Hematopoietic multipotent progenitor cell treated with erythropoietin and hydrocortisone succinate and interleukin-3 and kit ligand, for 4 days (in vitro differentiated cells): ENCODE measurements at regions not wholly inside any gene's neighbourhood (a gene's known extent, or its start where the extent isn't known, plus 50 kb on each side); places are given as distances from the start of the nearest gene placed in this dataset.
A peak's percentile ranks its signal among the peaks of the same experiment; 100 is the strongest.
"Not testable (repeated sequence)": the region's sequence is repeated elsewhere in the genome, so short reads cannot be mapped to it uniquely, and the experiment has no call there.

Experiments used
- DNase-seq: peaks from one replicate; pipeline ENCODE4 v3.0.0-alpha.2; 2015

- no peak for DNase-seq
Measured at GRCh38 chr1:88519156-88519555, 164.9 kb upstream of the PKN2 start.

- DNase-seq, result no peak
Measured at GRCh38 chr1:88523854-88524528, 160.1 kb upstream of the PKN2 start.

DNA sequence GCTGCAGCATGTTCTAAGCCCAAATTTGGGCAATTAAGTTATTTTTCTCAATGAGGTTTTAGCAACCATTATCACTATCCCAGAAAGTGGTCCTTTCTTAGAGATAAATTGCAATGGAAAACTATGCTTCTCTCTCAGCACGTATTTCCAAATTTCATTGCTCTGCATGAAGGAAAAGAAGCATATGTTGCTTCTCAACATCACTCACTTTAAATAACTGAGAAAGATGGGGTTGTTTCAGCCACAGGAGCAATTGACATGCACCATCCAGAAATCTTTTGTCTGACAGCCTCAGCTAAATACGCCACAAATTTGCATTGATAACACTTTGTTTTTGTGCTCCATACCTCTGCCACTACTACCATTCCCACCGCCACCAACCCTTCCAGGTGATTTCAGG, 157.6 kb upstream of the PKN2 start:
- DNase-seq, result no peak

DNA sequence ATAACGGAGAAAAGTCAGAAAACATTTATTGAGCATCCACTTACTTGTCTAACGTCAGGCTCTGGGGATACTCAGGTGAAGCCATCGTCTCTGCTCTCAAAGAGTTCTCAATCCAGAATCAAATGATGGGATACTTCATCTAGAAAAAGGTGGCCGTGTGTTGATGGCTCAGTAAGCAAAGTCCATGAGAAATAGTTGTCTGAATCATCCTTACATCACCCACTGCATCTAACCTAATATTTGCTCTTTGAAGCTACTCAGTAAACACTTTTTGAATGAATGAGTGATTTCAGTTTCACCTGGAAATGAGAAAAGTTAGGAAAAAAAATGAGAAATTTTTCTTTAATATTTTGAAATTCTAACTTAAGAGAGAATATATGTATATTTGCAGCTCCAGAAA, 155.3 kb upstream of the PKN2 start:
- no peak for DNase-seq

GRCh38 chr1:88529581-88529980, 154.5 kb upstream of the PKN2 start:
- no peak for DNase-seq

- DNase-seq, result no peak
Measured at GRCh38 chr1:88530246-88530645, 153.8 kb upstream of the PKN2 start.

- DNase-seq, result no peak
Measured at GRCh38 chr1:88537787-88538186, 146.3 kb upstream of the PKN2 start.

DNA sequence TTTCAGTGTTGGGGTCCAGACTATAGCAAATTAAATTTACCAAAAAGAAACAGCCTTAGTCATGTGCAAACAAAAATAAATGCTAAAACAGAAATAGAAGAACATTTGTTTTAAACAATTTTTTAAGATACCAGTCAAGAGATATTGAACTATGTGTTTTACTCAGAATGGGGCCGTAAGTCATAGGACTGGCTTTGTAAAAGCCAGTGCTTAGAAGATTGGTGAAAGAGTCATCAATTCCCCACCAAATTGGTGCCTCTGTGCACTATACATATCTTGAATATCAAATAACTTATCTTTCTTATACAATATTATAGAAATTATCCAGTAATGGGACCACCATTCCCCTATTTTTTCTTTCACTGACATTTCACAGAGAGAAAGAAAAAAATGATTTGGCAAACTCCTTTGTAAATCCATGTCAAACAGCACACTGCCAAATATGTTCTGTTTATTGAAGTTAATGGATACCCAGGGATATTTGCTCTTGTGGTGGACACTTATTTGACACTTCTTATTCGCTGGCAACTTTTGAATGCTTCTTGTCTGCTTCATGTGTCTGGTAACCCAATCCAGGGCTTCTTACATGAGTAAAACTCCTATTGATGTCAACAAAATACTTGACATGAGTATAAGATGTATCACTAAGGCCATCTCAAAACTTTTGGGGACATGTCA, 145.7 kb upstream of the PKN2 start:
- DNase-seq, result no peak

DNA sequence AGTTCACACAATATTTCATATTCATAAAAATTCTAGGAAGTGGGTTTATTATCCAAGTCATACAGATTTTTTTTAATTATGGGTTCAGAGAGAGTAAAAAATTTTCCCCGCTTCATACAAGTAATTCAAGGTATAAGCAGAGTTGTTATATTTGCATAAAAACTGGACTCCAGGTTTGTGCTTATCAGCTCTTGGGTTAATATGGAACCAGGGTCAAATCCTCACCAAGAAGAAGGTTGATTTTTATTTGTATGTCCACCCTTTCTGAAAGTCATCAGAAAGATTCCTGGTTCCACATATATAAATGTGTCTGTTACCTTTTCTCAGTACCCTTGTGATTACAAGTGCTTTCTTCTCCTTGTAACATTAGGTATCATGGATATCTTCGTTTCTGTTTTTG, 143.8 kb upstream of the PKN2 start:
- DNase-seq, result no peak

- DNase-seq, result no peak
Measured at GRCh38 chr1:88541596-88541995, 142.5 kb upstream of the PKN2 start.

- DNase-seq, result no peak
Measured at GRCh38 chr1:88544195-88544594, 139.9 kb upstream of the PKN2 start.

- peak; percentile 34 for DNase-seq
Measured at GRCh38 chr1:88549536-88549935, 134.5 kb upstream of the PKN2 start.

DNA sequence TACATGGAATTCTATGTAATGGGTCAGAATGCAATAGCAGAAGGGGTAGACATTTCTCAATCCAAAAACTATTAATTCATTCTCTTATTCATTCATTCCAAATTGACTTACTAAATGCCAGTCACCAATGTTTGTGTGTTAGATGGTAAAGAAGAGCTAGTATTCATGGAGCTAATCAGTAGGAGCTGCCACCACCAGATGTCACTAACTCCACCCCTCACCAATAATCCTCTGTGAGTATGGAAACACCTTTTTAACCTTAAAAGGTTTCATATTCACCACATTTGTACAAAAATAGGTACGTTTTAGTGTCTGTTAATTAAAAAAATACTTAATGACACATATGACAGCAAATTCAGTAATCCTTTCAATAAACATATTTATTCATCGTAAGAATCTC, 131.8 kb upstream of the PKN2 start:
- peak; percentile 5 for DNase-seq

DNA sequence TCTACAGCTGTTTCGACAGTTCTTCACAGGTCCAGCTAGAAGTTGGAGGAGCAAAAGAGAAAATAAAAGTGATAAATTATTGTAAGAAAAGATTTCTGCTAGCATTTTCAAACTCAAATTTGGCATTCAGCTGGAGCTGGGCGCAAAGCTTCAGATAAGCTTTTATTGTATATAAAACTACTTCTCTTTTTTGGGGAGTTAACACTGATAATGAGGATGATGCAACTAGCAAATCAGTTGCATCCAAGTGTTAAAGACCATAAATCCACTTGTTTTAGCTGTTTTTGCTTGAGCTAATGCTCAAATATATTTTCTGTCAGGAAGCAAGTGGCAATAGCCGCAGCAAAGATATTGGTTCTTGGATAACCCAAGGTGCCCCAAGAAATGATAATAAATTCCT, 127.1 kb upstream of the PKN2 start:
- peak; percentile 53 for DNase-seq

DNA sequence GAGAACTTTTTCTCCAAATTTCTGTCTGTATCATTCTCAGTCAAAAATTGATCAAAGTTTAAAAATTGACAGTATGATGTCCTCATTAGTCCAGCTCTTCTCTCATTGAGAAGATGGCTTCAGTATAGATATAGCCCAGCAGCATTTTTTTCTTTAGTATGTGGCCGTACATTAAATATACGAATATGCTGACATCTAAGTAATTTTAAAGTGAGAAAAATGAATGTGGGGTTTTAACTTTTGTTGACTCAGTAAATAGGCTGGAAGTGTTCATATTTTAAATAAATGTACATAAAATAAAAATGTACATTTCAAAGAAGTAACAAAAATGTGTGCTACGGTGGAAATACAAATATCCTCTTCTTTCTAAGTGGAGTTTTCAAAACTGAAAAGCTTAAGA, 123.5 kb upstream of the PKN2 start:
- DNase-seq, result no peak

DNA sequence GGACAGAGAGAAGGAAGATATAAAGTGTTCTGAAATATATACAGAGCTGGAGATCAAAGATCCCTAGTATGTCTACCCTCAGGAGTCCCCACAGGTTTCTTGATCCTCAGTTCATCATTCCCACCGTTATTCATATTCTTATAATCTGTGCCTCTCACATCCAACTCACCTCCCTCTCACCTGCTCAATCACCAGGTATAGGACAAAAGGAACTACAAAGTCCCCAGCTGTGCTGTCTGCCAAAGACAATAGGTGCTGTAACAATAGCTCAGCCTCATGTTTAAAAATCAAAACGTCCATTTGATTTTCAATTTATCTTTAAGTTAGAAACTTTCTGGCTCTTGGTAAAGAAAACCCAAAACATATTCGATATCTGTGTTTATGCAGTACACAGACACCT, 121.1 kb upstream of the PKN2 start:
- DNase-seq, result no peak

DNA sequence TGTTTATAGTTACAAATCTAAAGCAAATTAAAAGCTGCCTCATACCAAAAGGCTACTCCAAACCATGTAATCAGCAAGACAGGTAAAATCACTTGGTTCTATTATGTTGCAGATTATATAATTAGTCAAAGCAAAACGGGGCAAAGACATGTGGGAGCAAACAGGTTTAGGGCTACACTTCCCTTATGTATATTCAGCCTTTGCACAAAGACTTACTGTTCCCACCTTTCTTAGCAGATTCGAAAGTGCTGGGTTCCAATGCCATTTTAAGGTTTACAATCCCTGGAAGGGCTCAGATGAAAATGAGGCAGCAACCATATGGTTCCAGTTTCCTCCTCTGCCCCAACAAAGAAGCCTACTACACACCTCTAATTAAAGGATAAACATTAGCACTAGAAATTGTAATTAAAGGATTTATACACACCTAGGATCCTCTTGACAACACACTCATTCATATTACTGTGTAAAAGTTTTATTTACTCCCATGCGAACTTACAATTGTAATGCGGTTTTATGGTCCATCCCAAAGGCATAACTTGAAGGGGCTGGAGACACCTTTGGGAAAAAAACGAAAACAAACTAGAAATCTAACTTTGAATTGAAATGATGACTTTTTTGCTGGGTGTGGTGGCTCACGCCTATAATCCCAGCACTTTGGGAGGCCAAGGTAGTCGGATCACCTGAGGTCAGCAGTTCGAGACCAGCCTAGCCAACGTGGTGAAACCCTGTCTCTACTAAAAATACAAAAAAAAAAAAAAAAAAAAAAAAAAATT, 117.3 kb upstream of the PKN2 start:
- no peak for DNase-seq

DNA sequence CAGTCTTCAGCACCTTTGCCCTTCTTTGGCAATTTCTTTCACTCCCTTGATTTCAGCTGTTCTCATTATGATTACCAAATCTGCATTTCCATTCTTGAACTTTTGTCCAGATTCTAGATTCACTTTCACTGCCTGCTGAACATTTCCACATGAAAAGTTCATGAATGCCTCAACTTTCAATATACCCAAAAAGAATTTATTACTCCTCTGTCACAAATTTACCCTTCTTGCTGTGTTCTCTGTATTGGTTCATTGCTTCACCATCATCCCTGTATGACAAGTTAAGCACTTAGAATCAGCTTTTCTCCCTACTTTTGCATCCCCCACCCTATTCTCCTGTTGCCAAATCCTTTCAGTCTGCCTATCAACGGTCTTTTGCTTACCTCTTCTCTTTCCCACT, 112.6 kb upstream of the PKN2 start:
- no peak for DNase-seq

GRCh38 chr1:88579598-88579997, 104.5 kb upstream of the PKN2 start:
- no peak for DNase-seq

DNA sequence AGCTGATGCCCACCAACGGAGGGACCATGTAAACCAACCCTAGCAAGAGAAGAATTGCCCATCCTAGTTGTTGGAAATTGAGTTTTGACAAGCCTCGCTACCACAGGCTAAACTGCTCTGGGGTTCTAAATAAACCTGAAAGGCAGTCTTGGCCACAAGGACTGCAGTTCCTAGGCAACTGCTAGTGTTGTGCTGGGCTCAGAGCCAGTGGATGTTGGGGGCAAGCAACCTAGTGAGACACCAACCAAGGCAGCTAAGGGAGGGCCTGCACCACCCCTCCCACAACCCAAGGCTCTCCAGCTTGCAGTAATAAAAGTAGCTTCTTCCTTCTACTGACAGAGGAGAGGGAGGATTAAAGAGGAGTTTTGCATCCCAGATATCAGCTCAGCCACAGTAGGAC, 102.4 kb upstream of the PKN2 start:
- DNase-seq, result no peak

GRCh38 chr1:88593358-88593757, 90.7 kb upstream of the PKN2 start:
- no peak for DNase-seq

DNA sequence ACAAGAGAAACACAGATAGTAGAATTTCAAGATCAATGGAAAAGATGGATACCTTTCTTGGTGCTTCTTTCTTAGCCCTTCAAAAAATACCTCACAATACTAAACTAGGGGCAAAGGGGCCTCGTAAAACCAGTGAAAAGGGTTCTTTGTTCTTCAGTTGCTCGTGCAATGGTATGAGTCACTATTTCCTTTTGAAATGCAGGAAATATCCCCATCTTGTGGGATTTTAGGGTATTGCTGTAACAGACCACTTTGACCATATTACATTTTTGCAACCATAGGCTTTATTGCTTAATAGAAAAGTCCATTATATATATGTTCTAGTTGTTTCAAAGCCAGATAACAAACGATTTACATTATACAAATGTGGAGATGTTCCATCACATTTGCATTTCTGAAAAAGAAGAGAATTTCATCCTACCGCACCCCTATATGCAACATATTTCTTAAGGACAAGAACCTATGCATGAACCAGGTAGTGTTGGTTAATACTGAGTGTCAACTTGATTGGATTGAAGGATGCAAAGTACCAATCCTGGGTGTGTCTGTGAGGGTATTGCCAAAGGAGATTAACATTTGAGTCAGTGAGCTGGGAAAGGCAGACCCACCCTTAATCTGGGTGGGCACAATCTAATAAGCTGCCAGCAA, 88.6 kb upstream of the PKN2 start:
- DNase-seq, result peak; percentile 62

DNA sequence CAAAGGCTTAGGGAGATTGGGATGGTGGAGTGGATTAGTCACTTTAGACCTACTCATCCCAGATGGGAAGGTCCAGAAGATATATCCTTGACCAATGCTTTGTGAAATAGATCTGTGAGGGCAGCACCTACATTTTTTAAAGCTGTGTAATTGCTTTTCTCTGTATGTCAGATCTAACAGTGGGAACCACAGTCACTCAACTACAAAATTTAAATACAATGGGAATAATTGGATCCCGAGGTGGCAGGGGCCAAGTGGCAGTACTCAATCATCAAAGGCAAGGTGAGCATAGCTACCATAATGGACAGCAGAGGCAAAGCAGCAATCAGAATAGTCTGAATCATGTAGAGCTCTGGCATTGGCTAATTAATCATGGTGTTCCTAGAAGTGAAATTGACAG, 86.1 kb upstream of the PKN2 start:
- not testable (repeated sequence) for DNase-seq
